Left ventricle myocardium inferior (tissue), 1 donor: ENCODE measurements at regions not wholly inside any gene's neighbourhood (a gene's known extent, or its start where the extent isn't known, plus 50 kb on each side); places are given as distances from the start of the nearest gene placed in this dataset.

Experiments
- DNase-seq: peaks from one replicate; pipeline ENCODE4 v3.0.0-alpha.2; 2020
- H3K27ac ChIP-seq: fragments of 200-600 bp; replicated peaks from 2 replicates; pipeline ENCODE4 v1.8.0; 2021
- H3K27me3 ChIP-seq: fragments of 200-600 bp; 2 replicates; pipeline ENCODE4 v1.8.0; 2021; ENCODE audit warnings: low read depth
- H3K36me3 ChIP-seq: fragments of 200-600 bp; 2 replicates; pipeline ENCODE4 v1.8.0; 2021
- H3K4me1 ChIP-seq: fragments of 200-600 bp; 2 replicates; pipeline ENCODE4 v1.8.0; 2021
- H3K4me3 ChIP-seq: fragments of 200-600 bp; 2 replicates; pipeline ENCODE4 v1.8.0; 2021; ENCODE audit warnings: mild to moderate bottlenecking, moderate library complexity
- H3K9me3 ChIP-seq: fragments of 200-600 bp; replicated peaks from 2 replicates; pipeline ENCODE4 v1.8.0; 2021
- intact Hi-C: fragments of 100-400 bp; cut with micrococcal nuclease; formaldehyde crosslinking; loops from one replicate; pipeline ENCODE4 v1.11.0; 2022
- TF ChIP-seq, protein P1 (sequence below): fragments of 200-600 bp; IDR thresholded peaks from 2 replicates; pipeline ENCODE4 v1.8.0; 2021; ENCODE audit warnings: antibody characterized with exemption, mild to moderate bottlenecking, borderline replicate concordance
- donor health status: DM: no; HTN: yes; CAD: no; lungs with severe emphysema.

DNA sequence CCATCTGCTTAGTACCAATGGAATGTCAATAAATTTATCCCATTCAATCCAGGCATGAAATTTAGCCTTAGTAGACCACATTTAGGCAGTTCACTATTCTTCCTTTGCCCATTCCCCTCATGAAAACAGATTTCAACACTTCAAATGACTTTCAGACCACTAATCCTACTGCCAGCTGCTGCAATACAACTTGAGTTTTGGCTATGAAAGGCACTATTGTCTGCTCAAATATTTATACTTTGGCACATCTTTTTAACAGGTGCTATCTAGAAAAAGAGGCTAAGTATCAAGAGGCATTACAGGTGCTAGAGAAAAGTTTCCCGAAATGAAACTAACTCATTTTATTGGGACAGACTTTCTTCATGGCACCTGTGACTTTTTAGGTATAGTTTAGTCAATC lies 499.8 kb downstream of the C12orf50 start:
- intact Hi-C loops: no loop called here
- no peak overlapping the region for H3K4me3 ChIP-seq
- DNase-seq: no peak
- H3K4me1 ChIP-seq: no peaks in the 10 kb centered on the region
- TF ChIP-seq, protein P1, sequence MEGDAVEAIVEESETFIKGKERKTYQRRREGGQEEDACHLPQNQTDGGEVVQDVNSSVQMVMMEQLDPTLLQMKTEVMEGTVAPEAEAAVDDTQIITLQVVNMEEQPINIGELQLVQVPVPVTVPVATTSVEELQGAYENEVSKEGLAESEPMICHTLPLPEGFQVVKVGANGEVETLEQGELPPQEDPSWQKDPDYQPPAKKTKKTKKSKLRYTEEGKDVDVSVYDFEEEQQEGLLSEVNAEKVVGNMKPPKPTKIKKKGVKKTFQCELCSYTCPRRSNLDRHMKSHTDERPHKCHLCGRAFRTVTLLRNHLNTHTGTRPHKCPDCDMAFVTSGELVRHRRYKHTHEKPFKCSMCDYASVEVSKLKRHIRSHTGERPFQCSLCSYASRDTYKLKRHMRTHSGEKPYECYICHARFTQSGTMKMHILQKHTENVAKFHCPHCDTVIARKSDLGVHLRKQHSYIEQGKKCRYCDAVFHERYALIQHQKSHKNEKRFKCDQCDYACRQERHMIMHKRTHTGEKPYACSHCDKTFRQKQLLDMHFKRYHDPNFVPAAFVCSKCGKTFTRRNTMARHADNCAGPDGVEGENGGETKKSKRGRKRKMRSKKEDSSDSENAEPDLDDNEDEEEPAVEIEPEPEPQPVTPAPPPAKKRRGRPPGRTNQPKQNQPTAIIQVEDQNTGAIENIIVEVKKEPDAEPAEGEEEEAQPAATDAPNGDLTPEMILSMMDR: no peak
- peaks cover 9% of the 10 kb centered on the region for H3K9me3 ChIP-seq
- H3K27me3 ChIP-seq: no peaks in the 10 kb centered on the region
- H3K27ac ChIP-seq: no peak overlapping the region
- H3K36me3 ChIP-seq: no peaks in the 10 kb centered on the region

DNA sequence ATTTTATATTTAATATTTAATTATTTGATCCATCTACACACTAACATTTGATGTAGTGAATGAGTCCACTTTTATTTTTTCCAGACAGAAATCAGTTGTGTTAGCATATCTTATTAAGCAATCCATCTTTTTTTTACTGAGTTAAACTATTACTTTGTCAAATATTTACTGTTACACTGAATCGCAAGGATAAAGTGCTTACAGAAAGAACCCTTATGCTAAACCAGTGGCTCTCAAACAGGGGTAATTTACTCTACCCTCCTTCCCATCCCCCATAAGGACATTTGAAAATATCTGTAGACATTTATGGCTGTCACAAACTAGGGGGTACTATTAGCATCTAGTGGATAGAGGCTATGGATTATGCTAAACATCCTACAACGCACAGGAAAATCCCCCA lies 508.2 kb downstream of the C12orf50 start:
- H3K4me3 ChIP-seq: no peak overlapping the region
- H3K36me3 ChIP-seq: no peaks in the 10 kb centered on the region
- intact Hi-C loops: no loop called here
- no peaks in the 10 kb centered on the region for H3K9me3 ChIP-seq
- H3K27ac ChIP-seq: no peak overlapping the region
- no peaks in the 10 kb centered on the region for H3K4me1 ChIP-seq
- TF ChIP-seq, protein P1: no peak
- no peaks in the 10 kb centered on the region for H3K27me3 ChIP-seq
- no peak for DNase-seq

DNA sequence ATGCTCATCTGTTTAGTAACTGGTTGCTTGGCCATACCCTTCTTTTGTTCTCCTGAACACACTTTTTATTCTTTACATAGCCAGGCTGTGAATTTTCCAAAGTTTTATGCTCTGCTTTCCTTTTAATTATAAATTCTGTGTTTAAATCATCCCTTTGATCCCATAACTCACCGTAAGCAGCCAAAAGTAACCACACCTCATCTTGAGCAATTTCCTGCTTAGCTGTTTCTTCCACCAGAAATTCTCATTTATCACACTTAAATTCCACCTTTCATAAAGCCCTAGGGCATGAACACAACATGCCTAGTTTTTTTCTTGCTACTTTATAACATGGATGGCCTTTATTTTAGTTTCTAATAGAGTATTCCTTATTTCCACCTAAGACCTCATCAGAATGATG lies 510.7 kb downstream of the C12orf50 start:
- intact Hi-C loops: no loop called here
- TF ChIP-seq, protein P1: no peak
- no peak overlapping the region for H3K27ac ChIP-seq
- no peak for DNase-seq
- no peak overlapping the region for H3K4me3 ChIP-seq
- no peaks in the 10 kb centered on the region for H3K36me3 ChIP-seq
- H3K27me3 ChIP-seq: no peaks in the 10 kb centered on the region
- H3K4me1 ChIP-seq: no peaks in the 10 kb centered on the region
- no peaks in the 10 kb centered on the region for H3K9me3 ChIP-seq

DNA sequence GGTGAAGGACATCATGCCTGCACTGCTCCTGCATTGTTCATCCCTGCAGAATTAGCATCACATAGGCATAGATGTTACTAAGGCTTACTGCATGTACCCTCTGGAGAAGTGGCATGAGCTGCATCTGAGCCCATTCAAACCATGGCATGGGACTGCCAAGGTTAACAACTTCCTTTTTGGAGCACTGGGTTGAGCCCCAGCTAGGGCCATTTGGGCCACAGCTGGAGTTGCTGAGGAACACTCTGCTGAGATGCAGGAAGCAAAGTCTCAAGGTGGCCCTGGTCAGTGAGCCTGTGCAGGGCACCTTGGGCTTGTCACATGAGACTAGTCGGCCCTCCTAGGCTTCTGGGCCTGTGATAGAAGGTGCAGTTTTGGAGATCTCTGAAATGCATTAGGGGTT lies 511.2 kb downstream of the C12orf50 start:
- no peak overlapping the region for H3K4me3 ChIP-seq
- H3K27ac ChIP-seq: no peak overlapping the region
- no peaks in the 10 kb centered on the region for H3K4me1 ChIP-seq
- intact Hi-C loops: no loop called here
- no peak for DNase-seq
- no peaks in the 10 kb centered on the region for H3K9me3 ChIP-seq
- no peaks in the 10 kb centered on the region for H3K27me3 ChIP-seq
- H3K36me3 ChIP-seq: no peaks in the 10 kb centered on the region
- TF ChIP-seq, protein P1: no peak

DNA sequence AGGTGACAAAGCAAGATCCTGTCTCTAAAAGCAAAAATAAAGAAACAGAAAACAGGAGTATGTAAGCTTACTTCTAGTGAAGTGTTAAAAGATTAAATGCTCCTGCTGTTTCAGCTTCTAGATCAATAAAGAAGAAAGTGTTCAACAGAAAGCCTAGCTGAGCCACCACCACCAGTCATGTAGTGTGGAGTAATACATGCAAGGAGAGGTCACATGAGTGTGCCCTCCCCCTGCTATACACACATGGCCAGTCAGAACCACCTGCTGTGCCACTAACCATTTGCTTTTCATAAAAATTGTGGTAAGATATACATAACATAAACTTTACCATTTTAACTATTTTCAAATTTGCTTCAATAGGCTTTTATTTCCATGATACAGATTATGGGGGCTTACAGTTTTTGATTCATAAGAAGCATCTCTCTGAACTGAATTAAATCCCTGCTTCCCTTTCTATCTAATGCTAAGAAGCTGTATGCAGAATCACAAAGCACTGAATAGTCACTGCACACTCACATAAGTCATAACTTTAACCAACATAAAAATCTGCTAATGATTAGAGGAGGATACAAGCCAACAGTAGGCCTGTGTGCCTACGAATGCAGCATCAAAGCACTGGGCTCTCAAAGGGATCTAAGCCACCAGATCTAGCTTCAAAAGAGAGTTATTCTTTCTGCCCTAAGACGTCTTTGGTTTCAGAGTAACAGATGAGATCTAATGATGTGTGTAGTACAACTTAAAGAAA lies 515.5 kb downstream of the C12orf50 start:
- DNase-seq: no peak
- Histone ChIP-seq H3K4me3 (no peak overlapping the region), H3K4me1 (no peaks in the 10 kb centered on the region), H3K27ac (no peak overlapping the region), H3K36me3 (no peaks in the 10 kb centered on the region), H3K27me3 (no peaks in the 10 kb centered on the region), H3K9me3 (no peaks in the 10 kb centered on the region)
- TF ChIP-seq, protein P1: no peak
- intact Hi-C loops: no loop called here
